A549 (cell line): ENCODE measurements at regions not wholly inside any gene's neighbourhood (a gene's known extent, or its start where the extent isn't known, plus 50 kb on each side); places are given as distances from the start of the nearest gene placed in this dataset.

Experiments
- ATAC-seq, 2 experiments: fragments of 200-7000 bp in 1 of 2; fragments of >200 bp in 1 of 2; cut with Nextera tagmentation in 1 of 2; cut with Tn5 transposase in 1 of 2; 3 replicates each; pipeline versions ENCODE4 v1.8.0 to v1.9.1; 2018 to 2020; ENCODE audit warnings: mild to moderate bottlenecking in 1 of 2, moderate library complexity in 1 of 2
- CTCF ChIA-PET: fragments of 300-600 bp; sonication (Branson Sonifier 250); formaldehyde crosslinking; extraction: SDS; loops from one replicate; lab custom pipeline; 2021; ENCODE audit warnings: antibody characterized with exemption, inconsistent platforms; lab: Yijun Ruan, JAX
- POLR2A ChIA-PET: fragments of 350-600 bp; formaldehyde crosslinking; extraction: SDS; loops from one replicate; lab custom pipeline; 2021; ENCODE audit warnings: antibody characterized with exemption, inconsistent platforms; lab: Yijun Ruan, JAX
- DNase-seq, 2 experiments: peaks; one replicate each; pipeline versions ENCODE4 v3.0.0 to v3.0.0-alpha.2; 2011 to 2016; ENCODE audit warnings: low read depth in 1 of 2, low spot score in 1 of 2
- FAIRE-seq: peaks from 2 replicates; lab custom pipeline; 2011; peaks lifted over from hg19 to GRCh38; lab: Jason Lieb, UNC
- H3K27ac ChIP-seq, 2 experiments: fragments of >200 bp; sonication (Bioruptor Twin); formaldehyde crosslinking; 3 replicates each; pipeline ENCODE4 v1.5.1; 2016 to 2017
- H3K4me1 ChIP-seq: fragments of >200 bp; sonication (Bioruptor Twin); formaldehyde crosslinking; 3 replicates; pipeline ENCODE4 v1.6.1; 2016
- H3K4me2 ChIP-seq: fragments of >200 bp; sonication (Bioruptor Twin); formaldehyde crosslinking; 3 replicates; pipeline ENCODE4 v1.6.1; 2016
- H3K4me3 ChIP-seq: fragments of >200 bp; sonication (Bioruptor Twin); formaldehyde crosslinking; 3 replicates; pipeline ENCODE4 v1.5.1; 2016
- H3K9me3 ChIP-seq: fragments of >200 bp; sonication (Bioruptor Twin); formaldehyde crosslinking; 3 replicates; pipeline ENCODE4 v1.6.1; 2016
- ATOH8 ChIP-seq: fragments of 250-450 bp; sonication (Bioruptor Pico); IDR thresholded peaks from 2 replicates; pipeline ENCODE4 v1.5.0; 2020; ENCODE audit warnings: low read depth, mild to moderate bottlenecking, moderate library complexity
- BCL3 ChIP-seq: fragments of >200 bp; sonication (Bioruptor Twin); formaldehyde crosslinking; IDR thresholded peaks from 3 replicates; pipeline ENCODE4 v1.6.1; 2016
- CHD4 ChIP-seq: fragments of 200-600 bp; sonication (generic); IDR thresholded peaks from 2 replicates; pipeline ENCODE4 v1.6.1; 2016; ENCODE audit warnings: antibody characterized with exemption, mild to moderate bottlenecking, borderline replicate concordance
- EHF ChIP-seq: fragments of 250-450 bp; sonication (Bioruptor Pico); IDR thresholded peaks from 2 replicates; pipeline ENCODE4 v1.5.0; 2020; ENCODE audit warnings: mild to moderate bottlenecking
- EP300 ChIP-seq, 2 experiments: fragments of >200 bp; sonication (Bioruptor Twin); formaldehyde crosslinking; IDR thresholded peaks; 2 replicates in 1 of 2; 3 replicates in 1 of 2; pipeline ENCODE4 v1.6.1; 2016 to 2017
- ESRRA ChIP-seq: fragments of 150-350 bp; IDR thresholded peaks from 2 replicates; pipeline ENCODE4 v1.6.1; 2014; ENCODE audit warnings: mild to moderate bottlenecking, low read length, borderline replicate concordance
- GATA3 ChIP-seq: IDR thresholded peaks from 2 replicates; pipeline ENCODE4 v1.6.1; 2012; ENCODE audit warnings: borderline replicate concordance
- HOXB5 ChIP-seq: fragments of 250-450 bp; sonication (Bioruptor Pico); IDR thresholded peaks from 2 replicates; pipeline ENCODE4 v1.5.0; 2020; ENCODE audit warnings: mild to moderate bottlenecking, moderate library complexity
- JUN ChIP-seq, 2 experiments: fragments of >200 bp; sonication (Bioruptor Twin); formaldehyde crosslinking; IDR thresholded peaks; 2 replicates in 1 of 2; 3 replicates in 1 of 2; pipeline ENCODE4 v1.6.1; 2016 to 2017
- MAZ ChIP-seq: fragments of 150-350 bp; IDR thresholded peaks from 2 replicates; pipeline ENCODE4 v1.6.1; 2014; ENCODE audit warnings: antibody characterized with exemption, low read depth, low read length, borderline replicate concordance
- PBX3 ChIP-seq: IDR thresholded peaks from 2 replicates; pipeline ENCODE4 v1.6.1; 2012
- REST ChIP-seq: fragments of 200-600 bp; sonication (generic); IDR thresholded peaks from 2 replicates; pipeline ENCODE4 v1.6.1; 2016; ENCODE audit warnings: antibody characterized with exemption, mild to moderate bottlenecking, moderate library complexity
- TP53 ChIP-seq: fragments of 250-450 bp; sonication (Bioruptor Pico); IDR thresholded peaks from 2 replicates; pipeline ENCODE4 v1.5.0; 2021; ENCODE audit warnings: mild to moderate bottlenecking, moderate library complexity
- USF2 ChIP-seq: fragments of 450-650 bp; IDR thresholded peaks from 2 replicates; pipeline ENCODE4 v1.6.1; 2014; ENCODE audit warnings: antibody characterized with exemption
- ZC3H11A ChIP-seq: fragments of 450-650 bp; IDR thresholded peaks from 2 replicates; pipeline ENCODE4 v1.6.1; 2014; ENCODE audit warnings: antibody characterized with exemption, mild to moderate bottlenecking
- ZFP36 ChIP-seq: fragments of 450-650 bp; IDR thresholded peaks from 2 replicates; pipeline ENCODE4 v1.6.1; 2014; ENCODE audit warnings: borderline replicate concordance; ENCODE audit not compliant: partially characterized antibody
- ZNF302 ChIP-seq: fragments of 250-450 bp; sonication (Bioruptor Pico); IDR thresholded peaks from 2 replicates; pipeline ENCODE4 v1.9.0; 2021; ENCODE audit warnings: inconsistent platforms, mild to moderate bottlenecking, moderate library complexity
- WGBS: methylation state at CpG from one replicate; pipeline ENCODE4 v1.1.6; 2017; ENCODE audit errors: missing lambda C conversion rate; 5-methylcytosine and 5-hydroxymethylcytosine counted together
- TF ChIP-seq, protein P1 (sequence below): fragments of 250-450 bp; sonication (Bioruptor Pico); IDR thresholded peaks from 2 replicates; pipeline ENCODE4 v1.5.0; 2021; ENCODE audit warnings: mild to moderate bottlenecking, moderate library complexity, borderline replicate concordance
- TF ChIP-seq, protein P2 (sequence below): IDR thresholded peaks from 2 replicates; pipeline ENCODE4 v1.6.1; 2012
- TF ChIP-seq, protein P3 (sequence below): IDR thresholded peaks from 2 replicates; pipeline ENCODE4 v1.6.1; 2012; ENCODE audit warnings: low read depth, borderline replicate concordance

GRCh38 chr18:39781565-39781964 lies 2173.5 kb upstream of the PIK3C3 start:
- Histone ChIP-seq H3K4me1 (no peaks in the 10 kb centered on the region), H3K4me3 (no peak overlapping the region), H3K27ac (no peak overlapping the region), H3K9me3 (no peaks in the 10 kb centered on the region)
- 93% methylated on average over 6 of the region's 6 CpGs for WGBS
- CTCF ChIA-PET, result no interaction called here
- TF ChIP-seq ESRRA (no peak), TP53 (no peak), BCL3 (no peak), EP300 (IDR thresholded peaks at IDR 0.05) (no peak), ZNF302 (no peak), EHF (CRISPR knock-in tag) (no peak), GATA3 (no peak), JUN (IDR thresholded peaks at IDR 0.05) (no peak), PBX3 (no peak), ZFP36 (no peak), USF2 (no peak), REST (no peak), MAZ (no peak), ZC3H11A (no peak), CHD4 (no peak), HOXB5 (CRISPR knock-in tag) (no peak), ATOH8 (CRISPR knock-in tag) (no peak)
- TF ChIP-seq, protein P1, sequence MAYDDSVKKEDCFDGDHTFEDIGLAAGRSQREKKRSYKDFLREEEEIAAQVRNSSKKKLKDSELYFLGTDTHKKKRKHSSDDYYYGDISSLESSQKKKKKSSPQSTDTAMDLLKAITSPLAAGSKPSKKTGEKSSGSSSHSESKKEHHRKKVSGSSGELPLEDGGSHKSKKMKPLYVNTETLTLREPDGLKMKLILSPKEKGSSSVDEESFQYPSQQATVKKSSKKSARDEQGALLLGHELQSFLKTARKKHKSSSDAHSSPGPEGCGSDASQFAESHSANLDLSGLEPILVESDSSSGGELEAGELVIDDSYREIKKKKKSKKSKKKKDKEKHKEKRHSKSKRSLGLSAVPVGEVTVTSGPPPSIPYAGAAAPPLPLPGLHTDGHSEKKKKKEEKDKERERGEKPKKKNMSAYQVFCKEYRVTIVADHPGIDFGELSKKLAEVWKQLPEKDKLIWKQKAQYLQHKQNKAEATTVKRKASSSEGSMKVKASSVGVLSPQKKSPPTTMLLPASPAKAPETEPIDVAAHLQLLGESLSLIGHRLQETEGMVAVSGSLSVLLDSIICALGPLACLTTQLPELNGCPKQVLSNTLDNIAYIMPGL, result no peak
- TF ChIP-seq, protein P2, sequence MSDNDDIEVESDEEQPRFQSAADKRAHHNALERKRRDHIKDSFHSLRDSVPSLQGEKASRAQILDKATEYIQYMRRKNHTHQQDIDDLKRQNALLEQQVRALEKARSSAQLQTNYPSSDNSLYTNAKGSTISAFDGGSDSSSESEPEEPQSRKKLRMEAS, result no peak
- TF ChIP-seq, protein P3, sequence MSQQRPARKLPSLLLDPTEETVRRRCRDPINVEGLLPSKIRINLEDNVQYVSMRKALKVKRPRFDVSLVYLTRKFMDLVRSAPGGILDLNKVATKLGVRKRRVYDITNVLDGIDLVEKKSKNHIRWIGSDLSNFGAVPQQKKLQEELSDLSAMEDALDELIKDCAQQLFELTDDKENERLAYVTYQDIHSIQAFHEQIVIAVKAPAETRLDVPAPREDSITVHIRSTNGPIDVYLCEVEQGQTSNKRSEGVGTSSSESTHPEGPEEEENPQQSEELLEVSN, result no peak
- TF ChIP-seq, all 56 proteins: peak for 0
- FAIRE-seq (no peak), DNase-seq (no peak), ATAC-seq (no peak)
- no peak overlapping the region for H3K4me2 ChIP-seq
- POLR2A ChIA-PET, result no interaction called here
